ENCODE measurements at regions not wholly inside any gene's neighbourhood (a gene's known extent, or its start where the extent isn't known, plus 50 kb on each side); places are given as distances from the start of the nearest gene placed in this dataset.

DNA sequence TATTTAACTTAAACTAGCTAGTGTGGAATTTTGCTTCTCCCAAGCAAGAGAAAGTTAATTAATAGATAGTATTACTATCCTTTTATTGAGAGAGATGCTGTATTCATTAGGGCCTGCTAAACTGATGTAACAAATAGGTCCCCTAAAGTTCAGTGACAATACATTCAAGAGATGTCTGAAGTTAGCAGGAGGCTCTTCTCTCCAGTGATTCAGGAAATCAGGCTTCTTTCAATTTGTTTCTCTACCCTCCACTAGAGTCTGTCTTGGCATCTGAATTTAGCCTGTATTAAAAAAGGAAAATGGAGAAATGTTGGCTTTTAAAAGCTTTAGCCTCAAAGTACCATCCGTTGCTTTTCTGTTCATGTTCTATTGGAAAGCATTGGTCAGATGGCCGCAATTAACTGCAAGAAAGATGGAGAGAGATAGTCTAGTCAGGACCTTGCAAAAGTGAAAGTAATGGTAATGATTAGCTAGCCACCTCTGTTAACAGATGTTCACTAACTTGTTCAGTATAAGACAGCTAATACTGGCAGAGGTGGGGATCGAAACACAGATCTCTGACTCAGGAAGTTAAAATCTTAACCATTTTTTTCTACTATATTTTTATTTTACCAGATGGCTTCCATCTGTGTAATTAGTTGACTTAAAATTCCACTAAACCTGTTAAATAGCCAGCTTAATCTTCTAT is 786.8 kb downstream of the TMTC2 start:
- Histone ChIP-seq H2BK15ac (replicated peaks; ENCODE audit: low read depth) (no peak overlapping the region), H3K9ac (ENCODE audit: low read length) (no peak overlapping the region), H3K4me1 (ENCODE audit: control insufficient read depth, low read depth, low read length) (no peaks in the 10 kb centered on the region), H3K18ac (ENCODE audit: low read length) (no peak overlapping the region), H4K5ac (ENCODE audit: low read length) (no peak overlapping the region), H4K8ac (ENCODE audit: low read depth, low read length) (no peak overlapping the region), H2AK5ac (ENCODE audit: low read length) (no peak overlapping the region), H3K36me3 (ENCODE audit: control insufficient read depth, insufficient read depth, low read length) (no peaks in the 10 kb centered on the region), H3K27me3 (ENCODE audit: insufficient read depth, low read length, poor library complexity) (peaks cover 2% of the 10 kb centered on the region), H2BK120ac (ENCODE audit: low read depth, low read length) (no peak overlapping the region), H2BK5ac (ENCODE audit: low read length) (no peak overlapping the region), H3K4ac (ENCODE audit: low read depth, low read length) (no peak overlapping the region), H3K27ac (ENCODE audit: low read depth, low read length) (no peak overlapping the region), H3K79me1 (ENCODE audit: low read length) (no peaks in the 10 kb centered on the region), H3K79me2 (ENCODE audit: control insufficient read depth, insufficient read depth, low read length) (no peaks in the 10 kb centered on the region), H3K4me2 (ENCODE audit: low read length) (no peak overlapping the region), H3K4me3 (ENCODE audit: low read length) (no peak overlapping the region), H3K23ac (ENCODE audit: low read length) (no peak overlapping the region), H3K56ac (ENCODE audit: low read length) (no peak overlapping the region)
- no peak for DNase-seq
- WGBS (ENCODE audit: extremely low coverage, insufficient coverage, low lambda C conversion rate) = no CpG with 5 or more reads among the region's 3 CpGs

DNA sequence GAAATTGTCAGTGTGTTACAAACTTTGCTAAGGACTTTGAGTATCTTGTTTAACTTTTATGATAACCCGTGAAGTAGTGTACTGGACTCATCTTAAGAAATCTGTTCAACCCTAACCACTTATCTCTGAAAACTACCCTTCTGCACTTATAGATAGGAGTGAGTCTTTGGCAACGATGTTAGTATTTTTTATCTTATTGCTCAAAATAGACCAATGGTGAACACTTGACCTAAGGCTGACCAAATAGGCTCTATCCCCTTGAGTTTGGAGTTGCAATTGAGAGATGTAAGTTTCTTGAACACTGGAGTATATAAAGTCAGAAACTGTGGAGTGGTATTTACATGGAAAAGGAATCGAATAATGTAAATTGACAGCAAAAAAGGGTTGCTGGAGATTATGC is 786.1 kb downstream of the TMTC2 start:
- no peak overlapping the region for H2BK15ac ChIP-seq (replicated peaks; ENCODE audit: low read depth)
- no peaks in the 10 kb centered on the region for H3K79me1 ChIP-seq (ENCODE audit: low read length)
- H3K27ac ChIP-seq (ENCODE audit: low read depth, low read length) = no peak overlapping the region
- peaks cover 2% of the 10 kb centered on the region for H3K27me3 ChIP-seq (ENCODE audit: insufficient read depth, low read length, poor library complexity)
- H3K23ac ChIP-seq (ENCODE audit: low read length) = no peak overlapping the region
- H4K5ac ChIP-seq (ENCODE audit: low read length) = no peak overlapping the region
- H3K4me1 ChIP-seq (ENCODE audit: control insufficient read depth, low read depth, low read length) = no peaks in the 10 kb centered on the region
- no CpG with 5 or more reads among the region's 3 CpGs for WGBS (ENCODE audit: extremely low coverage, insufficient coverage, low lambda C conversion rate)
- H3K18ac ChIP-seq (ENCODE audit: low read length) = no peak overlapping the region
- no peak overlapping the region for H2BK5ac ChIP-seq (ENCODE audit: low read length)
- H3K36me3 ChIP-seq (ENCODE audit: control insufficient read depth, insufficient read depth, low read length) = no peaks in the 10 kb centered on the region
- H3K4me3 ChIP-seq (ENCODE audit: low read length) = no peak overlapping the region
- no peak overlapping the region for H3K4me2 ChIP-seq (ENCODE audit: low read length)
- no peak overlapping the region for H4K8ac ChIP-seq (ENCODE audit: low read depth, low read length)
- H3K56ac ChIP-seq (ENCODE audit: low read length) = no peak overlapping the region
- no peak overlapping the region for H2AK5ac ChIP-seq (ENCODE audit: low read length)
- no peak for DNase-seq
- no peak overlapping the region for H3K9ac ChIP-seq (ENCODE audit: low read length)
- no peak overlapping the region for H2BK120ac ChIP-seq (ENCODE audit: low read depth, low read length)
- H3K4ac ChIP-seq (ENCODE audit: low read depth, low read length) = no peak overlapping the region
- H3K79me2 ChIP-seq (ENCODE audit: control insufficient read depth, insufficient read depth, low read length) = no peaks in the 10 kb centered on the region

GRCh38 chr12:83472350-83472749 is 785.6 kb downstream of the TMTC2 start:
- no peak overlapping the region for H3K18ac ChIP-seq (ENCODE audit: low read length)
- no peak overlapping the region for H4K5ac ChIP-seq (ENCODE audit: low read length)
- H3K56ac ChIP-seq (ENCODE audit: low read length) = no peak overlapping the region
- H3K4me1 ChIP-seq (ENCODE audit: control insufficient read depth, low read depth, low read length) = no peaks in the 10 kb centered on the region
- no peaks in the 10 kb centered on the region for H3K79me1 ChIP-seq (ENCODE audit: low read length)
- no peak for DNase-seq
- H2AK5ac ChIP-seq (ENCODE audit: low read length) = no peak overlapping the region
- H3K4me3 ChIP-seq (ENCODE audit: low read length) = no peak overlapping the region
- no peaks in the 10 kb centered on the region for H3K79me2 ChIP-seq (ENCODE audit: control insufficient read depth, insufficient read depth, low read length)
- no peak overlapping the region for H3K4ac ChIP-seq (ENCODE audit: low read depth, low read length)
- H2BK120ac ChIP-seq (ENCODE audit: low read depth, low read length) = no peak overlapping the region
- no peak overlapping the region for H2BK15ac ChIP-seq (replicated peaks; ENCODE audit: low read depth)
- no peak overlapping the region for H3K23ac ChIP-seq (ENCODE audit: low read length)
- no peaks in the 10 kb centered on the region for H3K36me3 ChIP-seq (ENCODE audit: control insufficient read depth, insufficient read depth, low read length)
- WGBS (ENCODE audit: extremely low coverage, insufficient coverage, low lambda C conversion rate) = no CpG with 5 or more reads among the region's 4 CpGs
- H3K9ac ChIP-seq (ENCODE audit: low read length) = no peak overlapping the region
- no peak overlapping the region for H4K8ac ChIP-seq (ENCODE audit: low read depth, low read length)
- no peak overlapping the region for H3K27ac ChIP-seq (ENCODE audit: low read depth, low read length)
- peaks cover 2% of the 10 kb centered on the region for H3K27me3 ChIP-seq (ENCODE audit: insufficient read depth, low read length, poor library complexity)
- H2BK5ac ChIP-seq (ENCODE audit: low read length) = no peak overlapping the region
- no peak overlapping the region for H3K4me2 ChIP-seq (ENCODE audit: low read length)

GRCh38 chr12:83471341-83471740 is 784.6 kb downstream of the TMTC2 start:
- no peak overlapping the region for H4K8ac ChIP-seq (ENCODE audit: low read depth, low read length)
- no peak overlapping the region for H3K4ac ChIP-seq (ENCODE audit: low read depth, low read length)
- no peak overlapping the region for H2BK5ac ChIP-seq (ENCODE audit: low read length)
- DNase-seq = no peak
- no peak overlapping the region for H3K56ac ChIP-seq (ENCODE audit: low read length)
- H2BK120ac ChIP-seq (ENCODE audit: low read depth, low read length) = no peak overlapping the region
- H3K18ac ChIP-seq (ENCODE audit: low read length) = no peak overlapping the region
- no peaks in the 10 kb centered on the region for H3K4me1 ChIP-seq (ENCODE audit: control insufficient read depth, low read depth, low read length)
- H3K27me3 ChIP-seq (ENCODE audit: insufficient read depth, low read length, poor library complexity) = peaks cover 2% of the 10 kb centered on the region
- no CpG with 5 or more reads among the region's 6 CpGs for WGBS (ENCODE audit: extremely low coverage, insufficient coverage, low lambda C conversion rate)
- H3K4me2 ChIP-seq (ENCODE audit: low read length) = no peak overlapping the region
- H2BK15ac ChIP-seq (replicated peaks; ENCODE audit: low read depth) = no peak overlapping the region
- H3K9ac ChIP-seq (ENCODE audit: low read length) = no peak overlapping the region
- H2AK5ac ChIP-seq (ENCODE audit: low read length) = no peak overlapping the region
- no peaks in the 10 kb centered on the region for H3K36me3 ChIP-seq (ENCODE audit: control insufficient read depth, insufficient read depth, low read length)
- H3K27ac ChIP-seq (ENCODE audit: low read depth, low read length) = no peak overlapping the region
- no peak overlapping the region for H3K4me3 ChIP-seq (ENCODE audit: low read length)
- H3K79me1 ChIP-seq (ENCODE audit: low read length) = no peaks in the 10 kb centered on the region
- H3K23ac ChIP-seq (ENCODE audit: low read length) = no peak overlapping the region
- H3K79me2 ChIP-seq (ENCODE audit: control insufficient read depth, insufficient read depth, low read length) = no peaks in the 10 kb centered on the region
- H4K5ac ChIP-seq (ENCODE audit: low read length) = no peak overlapping the region

DNA sequence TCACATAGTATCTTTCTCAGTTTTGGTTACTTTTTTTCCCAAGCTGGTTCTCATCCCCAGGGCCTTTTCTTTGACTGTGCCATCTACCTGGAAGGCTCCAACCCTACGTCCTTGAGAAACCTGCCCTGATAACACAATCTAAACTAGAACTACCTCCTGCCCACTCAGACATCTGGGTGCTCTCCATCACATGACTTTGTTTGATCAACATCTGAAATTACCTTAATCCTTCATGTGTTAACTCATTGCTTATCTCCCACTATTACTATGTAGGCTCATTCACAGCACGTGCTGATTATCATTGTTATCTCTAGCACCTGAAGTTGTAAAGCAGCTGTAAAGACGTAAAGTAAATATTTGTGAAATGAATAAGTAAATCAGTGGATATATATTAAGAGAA is 784.0 kb downstream of the TMTC2 start:
- 100% methylated on average over 1 of the region's 3 CpGs for WGBS (ENCODE audit: extremely low coverage, insufficient coverage, low lambda C conversion rate)
- no peak overlapping the region for H3K18ac ChIP-seq (ENCODE audit: low read length)
- H3K4ac ChIP-seq (ENCODE audit: low read depth, low read length) = no peak overlapping the region
- H2BK5ac ChIP-seq (ENCODE audit: low read length) = no peak overlapping the region
- H3K79me1 ChIP-seq (ENCODE audit: low read length) = no peaks in the 10 kb centered on the region
- H3K4me1 ChIP-seq (ENCODE audit: control insufficient read depth, low read depth, low read length) = no peaks in the 10 kb centered on the region
- no peak overlapping the region for H3K4me2 ChIP-seq (ENCODE audit: low read length)
- no peak overlapping the region for H3K56ac ChIP-seq (ENCODE audit: low read length)
- H3K36me3 ChIP-seq (ENCODE audit: control insufficient read depth, insufficient read depth, low read length) = no peaks in the 10 kb centered on the region
- H2BK15ac ChIP-seq (replicated peaks; ENCODE audit: low read depth) = no peak overlapping the region
- no peak overlapping the region for H2AK5ac ChIP-seq (ENCODE audit: low read length)
- H3K79me2 ChIP-seq (ENCODE audit: control insufficient read depth, insufficient read depth, low read length) = no peaks in the 10 kb centered on the region
- H3K9ac ChIP-seq (ENCODE audit: low read length) = no peak overlapping the region
- H4K8ac ChIP-seq (ENCODE audit: low read depth, low read length) = no peak overlapping the region
- H3K27ac ChIP-seq (ENCODE audit: low read depth, low read length) = no peak overlapping the region
- H3K27me3 ChIP-seq (ENCODE audit: insufficient read depth, low read length, poor library complexity) = peaks cover 2% of the 10 kb centered on the region
- no peak overlapping the region for H3K23ac ChIP-seq (ENCODE audit: low read length)
- H3K4me3 ChIP-seq (ENCODE audit: low read length) = no peak overlapping the region
- H2BK120ac ChIP-seq (ENCODE audit: low read depth, low read length) = no peak overlapping the region
- H4K5ac ChIP-seq (ENCODE audit: low read length) = no peak overlapping the region
- peak; percentile 79 for DNase-seq
